Stimulated activated CD4-positive, alpha-beta T cell treated with anti-CD3 and anti-CD28 coated beads, Interleukin-1b, Interleukin-23, amount 100 ng/mL, for 1 hour (primary cell): ENCODE measurements at regions not wholly inside any gene's neighbourhood (a gene's known extent, or its start where the extent isn't known, plus 50 kb on each side); places are given as distances from the start of the nearest gene placed in this dataset.
"Not testable (repeated sequence)": the region's sequence is repeated elsewhere in the genome, so short reads cannot be mapped to it uniquely, and the experiment has no call there.

Experiments
- DNase-seq, 2 donors: peaks; one replicate each; pipeline ENCODE4 v3.0.0-alpha.2; 2020; ENCODE audit warnings: low read depth in 2 of 2

DNA sequence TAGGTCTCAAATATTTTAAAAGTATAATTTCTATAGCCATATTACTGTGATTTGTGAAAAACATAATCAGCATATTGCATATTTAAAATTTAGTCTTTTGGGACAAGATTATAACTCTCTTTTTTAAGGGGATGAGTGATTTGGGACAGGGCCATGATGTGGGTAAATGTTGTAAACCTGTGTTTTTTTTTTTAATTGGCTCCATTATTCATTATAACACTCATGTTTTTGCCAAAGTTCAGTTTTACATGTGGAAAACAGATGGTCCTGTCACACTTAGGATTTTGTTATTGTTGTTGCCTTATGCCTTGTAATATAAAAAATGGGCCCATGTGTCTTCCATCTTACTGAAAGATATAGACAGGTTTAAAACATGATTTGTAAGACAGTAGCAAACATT, 1413.5 kb upstream of the RAG2 start:
- DNase-seq: no peak

GRCh38 chr11:38009932-38010331, 1411.9 kb upstream of the RAG2 start:
- DNase-seq: no peak

- no peak for DNase-seq
Observed at GRCh38 chr11:38006466-38006865, 1408.4 kb upstream of the RAG2 start.

GRCh38 chr11:38005597-38005996, 1407.6 kb upstream of the RAG2 start:
- DNase-seq: no peak

- DNase-seq: no peak
Observed at GRCh38 chr11:37999171-37999570, 1401.1 kb upstream of the RAG2 start.

DNA sequence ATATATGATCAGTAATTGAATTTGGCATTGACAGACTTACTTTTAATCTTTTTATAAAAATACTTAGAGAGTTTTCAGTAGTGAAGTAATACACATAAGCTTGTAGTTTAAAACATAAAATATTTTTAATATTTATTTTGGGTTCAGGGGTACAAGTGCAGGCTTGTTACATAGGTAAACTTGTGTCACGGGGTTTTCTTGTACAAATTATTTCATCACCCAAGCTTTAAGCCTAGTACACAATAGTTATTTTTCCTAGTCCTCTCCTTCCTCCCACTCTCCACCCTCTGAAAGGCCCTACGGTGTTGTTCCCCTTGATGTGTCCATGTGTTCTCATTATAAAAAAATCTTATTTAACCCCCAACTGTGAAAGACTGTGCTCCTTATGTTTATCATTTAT, 1397.8 kb upstream of the RAG2 start:
- no peak for DNase-seq

DNA sequence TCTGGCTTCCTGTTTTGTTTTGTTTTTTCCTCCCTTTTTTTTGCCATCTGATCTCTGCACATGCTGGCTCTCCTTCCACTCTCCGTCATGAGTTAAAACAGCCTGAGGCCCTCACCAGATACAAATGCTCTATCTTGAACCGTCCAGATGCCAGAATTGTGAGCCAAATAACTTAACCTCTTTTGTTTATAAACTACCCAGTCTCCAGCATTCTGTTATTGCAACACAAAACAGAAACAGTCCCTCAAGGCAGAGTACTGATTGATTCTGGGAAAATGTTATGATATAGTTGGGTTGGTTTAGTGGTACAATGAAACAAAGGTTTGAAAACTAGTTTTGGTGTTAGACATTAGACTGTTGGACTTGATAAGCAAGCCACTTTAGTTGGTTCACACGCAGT, 1390.0 kb upstream of the RAG2 start:
- no peak for DNase-seq

- DNase-seq: no peak
Observed at GRCh38 chr11:37984991-37985390, 1387.0 kb upstream of the RAG2 start.

DNA sequence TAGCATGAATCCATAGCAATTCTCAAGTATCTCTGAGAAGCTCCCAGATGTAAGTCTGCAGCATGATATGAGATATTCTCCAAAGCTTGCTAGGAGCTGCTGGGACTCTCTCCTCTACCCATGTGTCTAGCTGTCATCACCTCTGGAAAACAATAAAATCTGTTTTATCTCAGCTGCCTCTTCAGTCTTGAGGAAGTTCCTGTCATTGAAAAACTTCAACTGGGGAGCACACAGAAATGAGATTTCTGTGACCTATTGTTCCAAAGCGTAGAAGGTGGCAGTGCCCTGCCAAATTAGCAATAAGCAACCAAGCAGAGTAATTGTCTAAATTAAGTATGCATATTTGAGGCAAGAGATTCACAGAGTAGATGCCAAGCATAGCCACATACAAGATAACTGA, 1380.6 kb upstream of the RAG2 start:
- no peak for DNase-seq

DNA sequence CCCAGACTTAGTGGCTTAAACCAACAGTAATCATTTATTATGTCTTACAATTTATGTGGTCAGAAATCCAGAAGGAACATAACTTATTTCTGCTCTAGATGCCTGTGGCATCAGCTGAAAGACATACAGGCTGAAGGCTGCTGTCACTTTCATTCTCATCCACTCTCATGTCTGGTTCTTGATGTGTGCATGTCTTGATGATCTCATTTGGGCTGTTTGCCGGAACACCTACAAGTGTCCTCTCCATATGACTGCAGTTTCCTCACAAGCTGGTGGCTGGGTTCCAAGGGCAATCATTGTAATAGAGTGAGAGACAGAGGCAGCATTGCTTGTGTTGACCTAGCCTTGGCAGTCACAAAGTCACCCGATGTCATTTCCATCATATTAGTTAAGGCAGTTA, 1375.9 kb upstream of the RAG2 start:
- DNase-seq: no peak

GRCh38 chr11:37972691-37973090, 1374.7 kb upstream of the RAG2 start:
- DNase-seq: no peak

DNA sequence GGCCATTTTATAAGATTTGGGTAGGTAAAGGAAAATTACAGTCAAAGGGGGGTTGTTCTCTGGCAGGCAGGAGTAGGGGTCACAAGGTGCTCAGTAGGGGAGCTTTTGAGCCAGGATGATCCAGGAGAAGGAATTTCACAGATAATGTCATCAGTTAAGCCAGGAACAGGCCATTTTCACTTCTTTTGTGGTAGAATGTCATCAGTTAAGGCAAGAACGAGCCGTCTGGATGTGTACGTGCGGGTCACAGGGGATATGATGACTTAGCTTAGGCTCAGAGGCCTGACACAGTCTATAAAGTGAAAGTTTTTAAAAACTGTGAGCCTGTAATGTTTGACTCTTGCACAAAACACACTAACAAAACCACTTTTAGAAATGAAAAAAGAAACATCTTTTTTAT, 1371.3 kb upstream of the RAG2 start:
- DNase-seq: not testable (repeated sequence)

DNA sequence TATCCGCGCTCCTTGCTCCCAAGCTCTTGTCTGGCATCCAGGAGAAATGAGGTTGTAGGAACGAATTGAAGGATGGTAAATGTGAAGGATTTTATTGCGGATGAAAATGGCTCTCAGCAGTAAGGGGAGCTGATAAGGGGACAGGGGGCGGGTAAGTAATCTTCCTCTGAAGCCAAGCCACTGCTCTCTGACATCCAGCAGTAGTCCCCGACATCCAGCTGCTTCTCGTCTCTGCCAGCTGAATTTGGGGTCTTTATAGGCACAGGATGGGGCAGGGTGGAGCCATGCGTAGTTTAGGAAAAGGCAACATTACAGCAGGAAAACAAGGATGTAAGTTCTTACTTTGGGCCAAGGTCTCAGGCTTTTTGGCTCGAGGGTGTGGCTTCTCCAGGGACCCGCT, 1370.1 kb upstream of the RAG2 start:
- no peak for DNase-seq

DNA sequence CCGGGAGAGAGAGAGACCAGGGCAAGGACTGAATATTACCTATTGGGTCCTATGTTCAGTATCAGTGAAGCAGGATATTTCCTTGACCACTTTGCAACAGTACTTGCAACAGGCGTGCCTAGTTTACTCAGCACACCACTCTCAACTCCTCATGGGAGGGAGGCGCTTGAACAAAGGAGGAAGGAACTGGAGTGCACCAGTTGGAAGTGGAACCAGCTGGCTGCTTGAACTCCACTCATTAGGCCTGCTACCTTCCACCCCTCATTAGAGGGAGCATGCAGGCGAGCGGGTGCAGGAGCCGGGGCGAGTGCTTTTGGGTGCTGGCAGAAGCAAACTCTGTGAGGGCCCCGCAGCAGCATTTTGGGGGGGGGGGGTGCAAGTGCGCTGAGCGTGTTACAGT, 1369.6 kb upstream of the RAG2 start:
- no peak for DNase-seq

DNA sequence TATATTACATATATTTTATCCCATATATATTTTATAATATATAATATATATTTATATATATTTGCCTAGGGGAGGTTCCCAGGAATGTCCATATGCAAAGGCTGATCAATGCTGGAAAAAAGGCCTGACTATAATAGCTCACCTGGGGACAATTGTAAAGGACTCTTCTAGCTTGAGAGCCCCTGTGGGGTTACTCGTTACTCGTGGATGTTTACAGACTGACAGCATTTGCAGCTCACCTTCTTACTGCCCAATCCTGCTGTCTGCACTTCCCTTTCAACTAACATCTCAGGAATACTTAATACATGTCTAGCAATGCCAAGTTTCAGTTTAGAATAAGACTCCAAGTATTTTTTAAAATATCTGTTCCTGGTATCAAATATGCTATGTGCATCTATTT, 1365.4 kb upstream of the RAG2 start:
- no peak for DNase-seq

DNA sequence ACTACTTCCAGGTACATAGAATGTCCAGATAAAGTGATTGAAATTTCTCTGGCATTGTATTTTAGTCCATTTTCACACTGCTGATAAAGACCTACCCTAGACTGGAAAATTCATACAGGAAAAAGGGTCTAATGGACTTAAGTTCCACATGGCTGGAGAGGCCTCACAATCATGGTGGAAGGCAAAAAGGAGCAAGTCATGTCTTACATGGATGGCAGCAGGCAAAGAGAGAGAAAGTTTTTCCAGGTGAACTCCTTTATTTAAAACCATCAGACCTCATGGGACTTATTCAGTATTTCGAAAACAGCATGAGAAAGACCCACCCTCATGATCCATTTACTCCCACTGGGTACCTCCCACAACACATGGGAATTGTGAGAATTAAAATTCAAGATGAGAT, 1359.7 kb upstream of the RAG2 start:
- no peak for DNase-seq

DNA sequence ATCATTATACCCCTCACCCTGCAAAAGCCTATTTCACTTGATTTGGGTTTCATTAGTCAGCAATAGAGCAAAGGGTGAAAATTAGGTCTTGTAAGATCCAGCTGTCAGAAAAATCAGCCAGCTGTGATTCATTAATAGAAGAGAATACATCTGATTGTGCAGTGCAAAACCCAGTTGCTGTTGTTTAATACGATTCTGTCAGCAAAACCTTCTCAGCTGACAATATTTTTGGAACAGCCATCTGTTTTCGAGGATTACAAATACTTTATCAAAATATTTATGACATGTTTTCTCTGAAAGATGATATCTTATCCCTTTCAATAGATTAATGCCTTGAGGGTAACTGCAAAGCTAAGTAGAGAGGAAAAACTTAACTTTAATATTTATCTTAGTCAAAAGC, 1354.0 kb upstream of the RAG2 start:
- DNase-seq: no peak

DNA sequence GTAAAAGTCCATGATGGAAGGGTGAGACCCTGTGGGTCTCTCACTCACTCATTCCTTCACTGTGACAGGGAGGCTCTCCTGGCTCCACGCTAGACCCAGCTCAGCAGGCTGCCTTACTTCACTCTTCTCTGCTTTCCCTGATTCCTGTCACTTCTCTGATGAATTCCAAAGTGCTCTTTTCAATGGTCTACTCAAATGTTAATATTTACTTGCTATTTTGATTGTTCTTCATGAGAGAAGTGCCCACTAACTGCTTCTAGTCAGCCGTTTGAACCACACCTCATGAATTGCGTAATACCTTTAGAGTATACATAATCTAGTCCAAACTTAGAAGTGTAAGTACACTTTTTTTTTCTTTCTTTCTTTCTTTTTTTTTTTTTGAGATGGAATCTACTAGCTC, 1350.2 kb upstream of the RAG2 start:
- DNase-seq: no peak

DNA sequence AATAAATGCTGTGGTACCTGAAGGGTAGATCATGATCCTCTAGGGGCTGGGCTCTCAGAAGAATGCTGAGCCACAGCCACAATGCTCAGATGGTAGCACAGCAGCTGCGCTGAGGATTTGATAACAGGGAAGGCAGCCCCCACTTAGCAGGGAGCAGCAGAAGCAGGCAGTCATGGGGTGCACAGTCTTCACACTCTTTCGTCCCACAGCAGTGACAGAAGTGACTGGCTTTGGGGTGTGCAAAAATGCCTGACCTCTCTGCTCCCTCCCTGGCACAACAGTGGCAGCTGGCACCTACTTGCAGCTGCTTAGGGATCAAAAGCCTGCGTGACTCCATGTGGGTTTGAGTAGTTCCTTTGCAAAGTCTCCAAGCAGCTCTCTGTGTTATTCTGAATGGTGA, 1349.8 kb upstream of the RAG2 start:
- DNase-seq: no peak

DNA sequence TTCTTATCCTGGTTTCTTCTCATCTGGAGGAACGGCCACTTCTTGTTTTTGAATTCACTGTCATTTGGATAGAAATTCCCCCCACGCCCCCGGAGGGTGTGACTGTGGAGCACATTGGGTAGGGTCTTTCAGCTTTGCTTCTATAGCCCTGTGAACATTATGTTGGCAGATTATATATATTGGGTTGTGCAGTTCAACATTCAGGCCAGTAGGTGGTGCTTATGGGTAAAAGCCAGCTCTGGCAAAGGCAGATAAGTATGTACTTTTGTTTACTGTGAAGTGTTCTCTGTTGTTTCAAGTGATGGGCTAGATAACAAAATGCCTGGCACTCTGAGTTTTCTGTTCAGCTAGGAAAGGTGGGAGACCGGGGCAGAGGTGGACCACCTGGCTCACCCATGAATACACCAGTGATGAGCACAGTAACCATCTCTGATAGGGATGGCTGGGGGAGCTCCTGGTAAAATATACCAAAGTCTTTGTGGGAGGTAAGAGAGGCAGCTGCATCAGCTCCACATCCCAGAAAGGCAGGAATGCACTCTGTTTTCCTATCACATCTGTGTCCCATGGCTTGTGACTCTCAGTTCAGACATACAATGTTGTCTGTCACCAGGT, 1348.2 kb upstream of the RAG2 start:
- DNase-seq: no peak

- no peak for DNase-seq
Observed at GRCh38 chr11:37942081-37942480, 1344.0 kb upstream of the RAG2 start.

GRCh38 chr11:37929100-37929653, 1331.1 kb upstream of the RAG2 start:
- DNase-seq: no peak

DNA sequence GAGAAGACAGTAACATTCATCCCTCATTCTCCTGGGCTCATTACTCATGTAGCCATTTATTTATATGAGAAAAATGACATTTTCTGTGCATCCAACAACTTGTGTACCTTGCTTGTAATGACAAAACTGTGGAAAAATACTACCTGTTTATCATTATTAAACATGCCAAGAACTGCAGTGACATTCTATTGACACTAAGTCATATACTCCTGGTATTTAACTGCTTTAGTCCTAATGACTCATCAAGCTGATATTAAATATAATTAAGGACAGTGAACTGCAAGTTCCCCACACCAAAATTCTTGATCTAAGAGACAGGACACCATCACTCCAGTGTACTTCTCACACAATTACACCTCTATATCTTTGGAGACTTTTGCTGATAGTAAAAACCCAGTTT, 1328.7 kb upstream of the RAG2 start:
- no peak for DNase-seq

GRCh38 chr11:37916331-37916730, 1318.3 kb upstream of the RAG2 start:
- no peak for DNase-seq
